ENCODE measurements at regions not wholly inside any gene's neighbourhood (a gene's known extent, or its start where the extent isn't known, plus 50 kb on each side); places are given as distances from the start of the nearest gene placed in this dataset.

GRCh38 chr1:80922906-80923305 lies 877.8 kb upstream of the ADGRL2 start:
- no peak overlapping the region for H3K9ac ChIP-seq (ENCODE audit: low read depth in 1 of 2, low read length in 2 of 2)
- WGBS = 73% methylated on average over 1 of the region's 1 CpG
- H3K4me3 ChIP-seq (ENCODE audit: low read depth in 1 of 3, low read length in 3 of 3) = no peak overlapping the region
- H3K27ac ChIP-seq (ENCODE audit: low read depth in 1 of 2, low read length in 2 of 2) = no peak overlapping the region
- H3K4me1 ChIP-seq (ENCODE audit: control insufficient read depth in 4 of 4, insufficient read depth in 4 of 4, low read length in 3 of 4) = no peaks in the 10 kb centered on the region
- H3K36me3 ChIP-seq (ENCODE audit: control insufficient read depth in 4 of 4, insufficient read depth in 3 of 4, low read depth in 1 of 4, low read length in 3 of 4) = no peaks in the 10 kb centered on the region
- H3K9me3 ChIP-seq (ENCODE audit: control insufficient read depth in 4 of 4, low read length in 3 of 4) = no peaks in the 10 kb centered on the region
- TF ChIP-seq SP1 (IDR thresholded peaks at IDR 0.05) (no peak), NR2F2 (IDR thresholded peaks at IDR 0.05) (no peak), MAX (IDR thresholded peaks at IDR 0.05) (no peak), RXRA (IDR thresholded peaks at IDR 0.05) (no peak), JUND (IDR thresholded peaks at IDR 0.05) (no peak), HNF4G (IDR thresholded peaks at IDR 0.05) (no peak), TAF1 (conservative IDR thresholded peaks at IDR 0.05) (no peak), FOXA1 (IDR thresholded peaks at IDR 0.05) (no peak), RAD21 (IDR thresholded peaks at IDR 0.05) (no peak), EGR1 (IDR thresholded peaks at IDR 0.05; ENCODE audit: low read depth in 2 of 2) (no peak), HNF4A (conservative IDR thresholded peaks at IDR 0.05) (no peak)
- H3K27me3 ChIP-seq (ENCODE audit: control insufficient read depth in 4 of 4, insufficient read depth in 4 of 4, low read length in 3 of 4) = no peaks in the 10 kb centered on the region
- no peak for DNase-seq (ENCODE audit: low spot score)

- 90% methylated on average over 6 of the region's 6 CpGs for WGBS
- H3K36me3 ChIP-seq (ENCODE audit: control insufficient read depth in 4 of 4, insufficient read depth in 3 of 4, low read depth in 1 of 4, low read length in 3 of 4) = no peaks in the 10 kb centered on the region
- no peak overlapping the region for H3K27ac ChIP-seq (ENCODE audit: low read depth in 1 of 2, low read length in 2 of 2)
- DNase-seq (ENCODE audit: low spot score) = no peak
- no peak overlapping the region for H3K9ac ChIP-seq (ENCODE audit: low read depth in 1 of 2, low read length in 2 of 2)
- no peaks in the 10 kb centered on the region for H3K27me3 ChIP-seq (ENCODE audit: control insufficient read depth in 4 of 4, insufficient read depth in 4 of 4, low read length in 3 of 4)
- H3K4me3 ChIP-seq (ENCODE audit: low read depth in 1 of 3, low read length in 3 of 3) = no peak overlapping the region
- H3K4me1 ChIP-seq (ENCODE audit: control insufficient read depth in 4 of 4, insufficient read depth in 4 of 4, low read length in 3 of 4) = no peaks in the 10 kb centered on the region
- no peaks in the 10 kb centered on the region for H3K9me3 ChIP-seq (ENCODE audit: control insufficient read depth in 4 of 4, low read length in 3 of 4)
- TF ChIP-seq HNF4A (conservative IDR thresholded peaks at IDR 0.05) = no peak
- TF ChIP-seq FOXA2 (IDR thresholded peaks at IDR 0.05) = no peak
- no peak for TF ChIP-seq CTCF (IDR thresholded peaks at IDR 0.05; ENCODE audit: low read depth, low read length, missing input control)
- no peak for TF ChIP-seq JUND (IDR thresholded peaks at IDR 0.05)
- TF ChIP-seq FOXA1 (IDR thresholded peaks at IDR 0.05) = no peak
- no peak for TF ChIP-seq NR2F2 (IDR thresholded peaks at IDR 0.05)
- no peak for TF ChIP-seq REST (IDR thresholded peaks at IDR 0.05)
- TF ChIP-seq MAX (IDR thresholded peaks at IDR 0.05) = no peak
- no peak for TF ChIP-seq RAD21 (IDR thresholded peaks at IDR 0.05)
- no peak for TF ChIP-seq GABPA (IDR thresholded peaks at IDR 0.05 in 1 of 2, conservative IDR thresholded peaks at IDR 0.05 in 1 of 2)
- TF ChIP-seq EGR1 (IDR thresholded peaks at IDR 0.05; ENCODE audit: low read depth in 2 of 2) = no peak
- TF ChIP-seq RXRA (IDR thresholded peaks at IDR 0.05) = no peak
- no peak for TF ChIP-seq ATF3 (IDR thresholded peaks at IDR 0.05)
Measured at GRCh38 chr1:80919426-80919825, 881.3 kb upstream of the ADGRL2 start.

All from liver (tissue), 8 donors.